ENCODE measurements at regions not wholly inside any gene's neighbourhood (a gene's known extent, or its start where the extent isn't known, plus 50 kb on each side); places are given as distances from the start of the nearest gene placed in this dataset.

DNA sequence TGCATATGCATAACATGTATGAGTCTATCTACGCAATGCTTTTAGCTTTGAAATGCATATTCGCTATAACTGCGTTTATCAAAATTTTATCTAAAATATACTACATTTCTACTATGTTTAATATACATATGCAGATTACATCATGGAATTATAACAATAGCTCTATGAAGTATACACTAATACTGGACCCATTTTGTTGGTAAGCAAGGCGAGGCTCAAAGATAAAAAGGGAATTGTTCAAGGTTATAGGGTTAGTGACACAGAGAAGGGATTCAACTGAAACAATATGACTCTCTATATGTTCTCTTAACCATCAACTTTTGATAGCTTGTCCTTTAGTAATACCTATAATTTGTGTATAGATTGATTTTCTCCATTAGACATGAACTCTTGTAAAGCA is 60.9 kb upstream of the SMIM36 start:
- Histone ChIP-seq H2BK12ac (ENCODE audit: low read depth, low read length) (no peak overlapping the region), H3K9ac (replicated peaks in 1 of 4; ENCODE audit: extremely low read depth in 1 of 4, low read depth in 3 of 4, low read length in 3 of 4) (no peak overlapping the region), H4K8ac (ENCODE audit: extremely low read depth, insufficient read depth, low read length) (no peak overlapping the region), H3K23ac (ENCODE audit: insufficient read length) (no peak overlapping the region), H2BK20ac (ENCODE audit: low read length) (no peak overlapping the region), H3K9me3 (ENCODE audit: insufficient read depth in 2 of 2, low read depth in 1 of 2, low read length in 1 of 2) (no peaks in the 10 kb centered on the region), H3K36me3 (ENCODE audit: control insufficient read depth in 2 of 4, insufficient read depth in 4 of 4, low read length in 3 of 4) (no peaks in the 10 kb centered on the region), H4K5ac (ENCODE audit: insufficient read length, low read depth, low read length) (no peak overlapping the region), H3K14ac (ENCODE audit: insufficient read length) (no peak overlapping the region), H2AFZ (ENCODE audit: low read length) (no peak overlapping the region), H3K79me1 (ENCODE audit: low read depth, low read length) (no peaks in the 10 kb centered on the region), H3K79me2 (ENCODE audit: control insufficient read depth in 1 of 2, insufficient read depth in 2 of 2, low read length in 2 of 2) (no peaks in the 10 kb centered on the region), H2BK5ac (ENCODE audit: low read depth, low read length) (no peak overlapping the region), H2BK15ac (ENCODE audit: low read length) (no peak overlapping the region), H3K4ac (replicated peaks; ENCODE audit: insufficient read length, low read depth, low read length) (no peak overlapping the region), H2AK5ac (ENCODE audit: low read depth, low read length) (no peak overlapping the region), H3K4me1 (replicated peaks in 1 of 4; ENCODE audit: control insufficient read depth in 3 of 4, insufficient read depth in 4 of 4, low read length in 3 of 4) (peaks cover 3 to 14% (median 8%) of the 10 kb centered on the region in 4 experiments; a peak in 6 of 7 replicates), H3K18ac (ENCODE audit: extremely low read depth, low read length) (no peak overlapping the region), H3K27me3 (replicated peaks in 1 of 4; ENCODE audit: control insufficient read depth in 3 of 4, extremely low read depth in 1 of 4, insufficient read depth in 3 of 4, low read length in 3 of 4) (no peaks in the 10 kb centered on the region), H3K27ac (ENCODE audit: low read depth, low read length) (no peak overlapping the region), H3K4me3 (ENCODE audit: extremely low read depth in 1 of 4, insufficient read depth in 2 of 4, low read depth in 3 of 4, low read length in 4 of 4) (no peak overlapping the region), H4K91ac (replicated peaks; ENCODE audit: insufficient read length, low read length) (no peak overlapping the region), H3K23me2 (ENCODE audit: low read depth, low read length) (no peaks in the 10 kb centered on the region; the same call in 1 of the 2 replicates), H3K4me2 (ENCODE audit: insufficient read depth in 1 of 2, low read depth in 2 of 2, low read length in 2 of 2) (no peak overlapping the region), H4K20me1 (replicated peaks in 1 of 2; ENCODE audit: control insufficient read depth in 1 of 2, insufficient read depth in 2 of 2, low read length in 2 of 2) (no peaks in the 10 kb centered on the region), H2BK120ac (replicated peaks; ENCODE audit: low read depth, low read length) (no peak overlapping the region), H3K56ac (replicated peaks; ENCODE audit: insufficient read length, low read depth, low read length) (no peak overlapping the region)
- POLR2A ChIA-PET (ENCODE audit: partially characterized antibody): no interaction called here
- FAIRE-seq (no peak), DNase-seq (ENCODE audit: low read depth in 1 of 2, low spot score in 2 of 2) (no peak)
- CTCF ChIA-PET (ENCODE audit: partially characterized antibody): interaction anchor here (0.6 kb wide), 1 partner anchor 153 kb away, joined by 3 read pairs; no protein-coding TSS in a partner anchor
- 89% methylated on average over 4 of the region's 4 CpGs; no CpG with 5 or more reads in 1 of the 2 experiments for WGBS, 2 experiments (ENCODE audit: extremely low coverage in 1 of 2, insufficient coverage in 1 of 2, insufficient read length in 1 of 2, insufficient replicate concordance in 2 of 2, low coverage in 1 of 2, low lambda C conversion rate in 2 of 2, missing lambda C conversion rate in 1 of 2)
- TF ChIP-seq TAF7 (optimal IDR thresholded peaks at IDR 0.05; ENCODE audit: borderline replicate concordance, low read depth, low read length): no peak
- TF ChIP-seq RBBP5 (IDR thresholded peaks at IDR 0.05; ENCODE audit: borderline replicate concordance, low read depth, low read length): no peak
- TF ChIP-seq HDAC2 (IDR thresholded peaks at IDR 0.05; ENCODE audit: borderline replicate concordance in 1 of 2, low read depth in 2 of 2, low read length in 2 of 2): no peak
- no peak for TF ChIP-seq EP300 (IDR thresholded peaks at IDR 0.05; ENCODE audit: borderline replicate concordance in 1 of 2, low read depth in 2 of 2, low read length in 2 of 2)
- TF ChIP-seq EGR1 (IDR thresholded peaks at IDR 0.05; ENCODE audit: borderline replicate concordance, low read depth, low read length): no peak
- no peak for TF ChIP-seq TCF12 (IDR thresholded peaks at IDR 0.05; ENCODE audit: low read depth, low read length)
- no peak for TF ChIP-seq PHF8 (conservative IDR thresholded peaks at IDR 0.05; ENCODE audit: low read depth, low read length)
- TF ChIP-seq CHD1 (IDR thresholded peaks at IDR 0.05; ENCODE audit: low read depth, low read length): no peak
- TF ChIP-seq NRF1 (IDR thresholded peaks at IDR 0.05; ENCODE audit: low read depth, low read length): no peak
- no peak for TF ChIP-seq SIX5 (IDR thresholded peaks at IDR 0.05; ENCODE audit: low read depth, low read length)
- no peak for TF ChIP-seq KDM4A (IDR thresholded peaks at IDR 0.05; ENCODE audit: low read depth, low read length, severe bottlenecking)
- no peak for TF ChIP-seq POLR2A (IDR thresholded peaks at IDR 0.05; ENCODE audit: control extremely low read depth in 1 of 2, low read depth in 2 of 2, low read length in 2 of 2)
- no peak for TF ChIP-seq JUN (IDR thresholded peaks at IDR 0.05; ENCODE audit: low read depth, low read length)
- TF ChIP-seq GTF2F1 (IDR thresholded peaks at IDR 0.05; ENCODE audit: borderline replicate concordance, low read depth, low read length): no peak
- no peak for TF ChIP-seq SIN3A (conservative IDR thresholded peaks at IDR 0.05 in 1 of 2, IDR thresholded peaks at IDR 0.05 in 1 of 2; ENCODE audit: low read depth in 1 of 2, low read length in 2 of 2)

Measured in H1 (cell line).